ENCODE measurements at regions not wholly inside any gene's neighbourhood (a gene's known extent, or its start where the extent isn't known, plus 50 kb on each side); places are given as distances from the start of the nearest gene placed in this dataset.
A peak's percentile ranks its signal among the peaks of the same experiment; 100 is the strongest.

DNA sequence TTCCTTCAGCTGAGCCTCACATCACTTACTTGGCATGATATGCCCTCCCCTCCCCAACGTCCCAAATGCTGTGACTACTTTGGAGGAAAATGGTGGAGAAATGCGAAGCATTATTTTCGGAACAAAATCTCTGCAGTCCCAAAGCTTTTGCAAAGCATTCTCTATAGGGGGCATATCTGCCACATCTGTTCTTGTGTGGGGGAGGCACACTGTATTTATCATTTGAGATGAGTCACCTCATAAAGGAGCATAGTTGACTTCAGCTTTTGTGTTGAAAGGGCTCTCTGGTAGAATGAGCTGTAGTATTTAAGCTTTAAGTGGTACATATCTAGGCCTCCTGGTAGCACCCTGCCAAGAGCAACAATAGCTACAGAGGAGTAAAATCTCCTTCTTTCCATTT lies 447.5 kb downstream of the ADAMTS20 start:
- DNase-seq (ENCODE audit: extremely low read depth, low read depth) = peak; percentile 40
- TF ChIP-seq, protein P1, sequence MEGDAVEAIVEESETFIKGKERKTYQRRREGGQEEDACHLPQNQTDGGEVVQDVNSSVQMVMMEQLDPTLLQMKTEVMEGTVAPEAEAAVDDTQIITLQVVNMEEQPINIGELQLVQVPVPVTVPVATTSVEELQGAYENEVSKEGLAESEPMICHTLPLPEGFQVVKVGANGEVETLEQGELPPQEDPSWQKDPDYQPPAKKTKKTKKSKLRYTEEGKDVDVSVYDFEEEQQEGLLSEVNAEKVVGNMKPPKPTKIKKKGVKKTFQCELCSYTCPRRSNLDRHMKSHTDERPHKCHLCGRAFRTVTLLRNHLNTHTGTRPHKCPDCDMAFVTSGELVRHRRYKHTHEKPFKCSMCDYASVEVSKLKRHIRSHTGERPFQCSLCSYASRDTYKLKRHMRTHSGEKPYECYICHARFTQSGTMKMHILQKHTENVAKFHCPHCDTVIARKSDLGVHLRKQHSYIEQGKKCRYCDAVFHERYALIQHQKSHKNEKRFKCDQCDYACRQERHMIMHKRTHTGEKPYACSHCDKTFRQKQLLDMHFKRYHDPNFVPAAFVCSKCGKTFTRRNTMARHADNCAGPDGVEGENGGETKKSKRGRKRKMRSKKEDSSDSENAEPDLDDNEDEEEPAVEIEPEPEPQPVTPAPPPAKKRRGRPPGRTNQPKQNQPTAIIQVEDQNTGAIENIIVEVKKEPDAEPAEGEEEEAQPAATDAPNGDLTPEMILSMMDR (IDR thresholded peaks at IDR 0.05; ENCODE audit: low read depth, low read length, missing control alignments) = no peak
- no peak overlapping the region for H3K4me3 ChIP-seq (replicated peaks; ENCODE audit: low read depth, low read length)

DNA sequence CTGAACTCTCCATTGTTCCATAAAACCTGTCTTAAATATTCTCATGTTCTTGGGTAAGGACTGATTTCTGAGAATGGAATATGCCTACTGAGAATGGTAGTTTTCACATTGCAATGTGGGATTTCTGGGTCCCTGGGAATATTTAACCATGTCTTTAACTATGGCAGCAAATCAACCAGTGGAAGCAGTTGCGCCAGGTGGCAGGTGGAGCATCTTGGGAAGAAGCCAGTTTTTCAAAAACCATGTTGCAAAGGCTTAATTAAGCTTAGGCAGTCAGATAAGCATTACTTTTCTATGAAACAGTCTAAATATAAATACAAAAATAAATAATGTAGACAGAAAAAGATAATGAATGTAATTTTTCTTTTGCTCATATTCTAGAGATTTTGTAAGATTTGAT lies 448.1 kb downstream of the ADAMTS20 start:
- H3K4me3 ChIP-seq (replicated peaks; ENCODE audit: low read depth, low read length) = no peak overlapping the region
- no peak for DNase-seq (ENCODE audit: extremely low read depth, low read depth)

DNA sequence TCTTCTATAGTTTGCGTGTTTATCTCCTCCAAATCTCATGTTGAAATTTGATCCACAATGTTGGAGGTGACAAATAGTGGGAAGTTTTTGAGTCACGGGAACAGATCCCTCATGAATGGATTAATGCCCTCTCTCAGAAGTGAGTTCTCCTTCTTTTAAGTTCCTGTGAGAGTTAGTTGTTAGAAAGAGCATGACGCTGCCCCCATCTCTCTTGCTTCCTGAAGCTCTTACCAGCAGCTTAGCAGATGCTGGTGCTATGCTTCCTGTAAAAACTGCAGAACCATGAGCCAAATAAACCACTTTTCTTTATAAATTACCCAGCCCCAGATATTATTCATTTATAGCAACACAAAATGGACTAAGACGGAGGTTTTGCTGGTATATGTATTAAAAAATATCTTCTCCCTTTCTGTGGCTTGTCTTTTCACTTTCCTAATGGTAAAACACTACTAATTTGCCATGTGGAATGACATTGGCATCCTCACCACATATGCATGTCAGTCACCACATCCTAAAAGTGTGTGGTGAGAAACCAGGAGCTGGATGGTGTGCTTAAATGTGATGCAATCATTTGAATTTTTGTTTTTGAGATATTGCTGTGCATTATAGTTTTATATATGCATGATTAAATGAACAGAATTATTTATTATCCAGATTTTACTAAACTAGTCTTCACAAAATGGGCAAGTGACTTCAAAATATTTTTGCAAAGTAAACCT lies 449.3 kb downstream of the ADAMTS20 start:
- H3K4me3 ChIP-seq (replicated peaks; ENCODE audit: low read depth, low read length) = no peak overlapping the region
- TF ChIP-seq, protein P1 (IDR thresholded peaks at IDR 0.05; ENCODE audit: low read depth, low read length, missing control alignments) = no peak
- no peak for DNase-seq (ENCODE audit: extremely low read depth, low read depth)

More for the DNA sequence above, 448.1 kb downstream of the ADAMTS20 start:
- TF ChIP-seq, protein P1 (IDR thresholded peaks at IDR 0.05; ENCODE audit: low read depth, low read length, missing control alignments) = no peak

DNA sequence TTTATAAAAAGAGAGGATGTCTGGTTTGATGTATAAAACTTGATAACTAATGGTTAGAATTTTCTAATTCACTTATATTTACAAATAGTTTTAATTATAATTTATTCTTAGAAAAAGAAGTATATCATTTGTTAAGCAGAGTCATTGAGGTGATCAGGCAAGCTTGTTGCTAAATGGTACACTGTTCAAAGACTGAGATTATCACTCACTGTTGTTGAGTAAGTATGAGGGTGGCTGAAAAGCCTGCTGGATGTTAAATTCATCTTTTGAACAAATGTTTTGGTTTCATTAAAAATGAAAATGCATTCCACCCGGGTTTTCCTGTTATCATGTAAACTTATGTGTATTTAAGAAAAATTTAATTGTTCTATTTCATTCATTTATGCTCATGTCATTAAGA lies 451.8 kb downstream of the ADAMTS20 start:
- no peak for DNase-seq (ENCODE audit: extremely low read depth, low read depth)
- TF ChIP-seq, protein P1 (IDR thresholded peaks at IDR 0.05; ENCODE audit: low read depth, low read length, missing control alignments) = no peak

DNA sequence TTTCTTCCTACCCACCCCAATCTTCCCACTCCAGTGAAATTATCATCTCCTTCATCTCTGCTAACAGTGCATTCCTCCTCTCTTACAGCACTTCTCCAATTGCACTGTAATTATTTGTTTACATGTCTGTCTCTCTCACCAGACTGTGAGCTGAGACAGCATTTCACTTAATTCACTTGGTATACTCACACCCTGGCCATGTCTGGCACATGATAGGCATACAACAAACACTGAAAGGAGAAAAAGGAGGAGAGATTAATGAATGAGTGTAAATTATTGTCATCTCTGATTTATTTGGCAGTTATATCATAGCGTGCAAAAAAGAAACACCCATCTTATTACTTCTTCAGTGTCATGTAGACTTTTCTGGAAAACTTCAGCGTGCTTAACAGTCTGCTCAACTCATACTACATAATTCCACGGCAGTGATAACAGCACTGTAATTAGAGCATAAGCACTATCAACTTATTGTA lies 452.3 kb downstream of the ADAMTS20 start:
- TF ChIP-seq, protein P1 (IDR thresholded peaks at IDR 0.05; ENCODE audit: low read depth, low read length, missing control alignments) = no peak
- DNase-seq (ENCODE audit: extremely low read depth, low read depth) = no peak
- no peak overlapping the region for H3K4me3 ChIP-seq (replicated peaks; ENCODE audit: low read depth, low read length)

More for the DNA sequence above, 451.8 kb downstream of the ADAMTS20 start:
- H3K4me3 ChIP-seq (replicated peaks; ENCODE audit: low read depth, low read length) = no peak overlapping the region

DNA sequence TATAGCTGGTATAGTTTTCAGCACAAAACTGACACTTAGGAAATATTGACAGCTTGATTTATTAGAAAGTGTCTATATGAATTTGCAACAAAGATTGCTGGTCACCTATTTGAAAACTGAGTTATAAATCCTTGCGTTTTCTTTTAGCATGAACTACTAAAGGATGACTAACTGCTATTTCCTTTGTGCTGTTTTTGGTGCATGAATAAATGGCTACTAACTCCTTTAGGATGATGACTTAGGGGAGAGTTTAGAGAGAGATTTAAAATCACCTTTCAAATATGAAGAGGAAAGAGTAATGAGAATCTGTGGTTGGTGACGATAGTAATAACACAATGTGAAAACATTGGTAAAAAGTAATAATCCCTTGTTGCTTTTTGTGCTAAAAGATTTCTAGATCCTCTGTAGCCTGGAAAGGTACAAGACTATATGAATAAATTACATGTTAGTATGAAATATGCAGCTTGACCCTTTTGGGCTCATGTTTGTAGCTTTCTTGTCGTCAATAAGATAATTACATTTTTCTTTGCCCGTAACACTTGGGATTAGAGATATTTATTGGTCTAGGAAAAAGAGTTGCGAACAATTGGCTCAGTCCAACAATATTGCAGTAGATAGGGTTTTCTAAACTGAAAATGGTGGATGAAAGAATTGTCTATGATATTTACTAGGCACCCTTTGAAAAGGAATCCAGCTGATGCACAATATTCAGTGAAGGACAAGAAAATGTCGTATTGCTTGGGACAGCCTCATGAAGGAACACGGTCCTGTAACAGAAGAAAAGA lies 453.0 kb downstream of the ADAMTS20 start:
- H3K4me3 ChIP-seq (replicated peaks; ENCODE audit: low read depth, low read length) = no peak overlapping the region
- DNase-seq (ENCODE audit: extremely low read depth, low read depth) = no peak
- TF ChIP-seq, protein P1 (IDR thresholded peaks at IDR 0.05; ENCODE audit: low read depth, low read length, missing control alignments) = no peak
